HL-60/S4 treated with phorbol 12-myristate 13-acetate at 8.2 ng/mL for 4 days and 3 days (cell line): ENCODE measurements at regions not wholly inside any gene's neighbourhood (a gene's known extent, or its start where the extent isn't known, plus 50 kb on each side); places are given as distances from the start of the nearest gene placed in this dataset.

Experiments
- in situ Hi-C: fragments of 300-500 bp; cut with MboI; formaldehyde crosslinking; loops from 2 replicates; pipeline ENCODE4 v1.15.0; 2022; ENCODE audit warnings: low sequenced_read_pairs

DNA sequence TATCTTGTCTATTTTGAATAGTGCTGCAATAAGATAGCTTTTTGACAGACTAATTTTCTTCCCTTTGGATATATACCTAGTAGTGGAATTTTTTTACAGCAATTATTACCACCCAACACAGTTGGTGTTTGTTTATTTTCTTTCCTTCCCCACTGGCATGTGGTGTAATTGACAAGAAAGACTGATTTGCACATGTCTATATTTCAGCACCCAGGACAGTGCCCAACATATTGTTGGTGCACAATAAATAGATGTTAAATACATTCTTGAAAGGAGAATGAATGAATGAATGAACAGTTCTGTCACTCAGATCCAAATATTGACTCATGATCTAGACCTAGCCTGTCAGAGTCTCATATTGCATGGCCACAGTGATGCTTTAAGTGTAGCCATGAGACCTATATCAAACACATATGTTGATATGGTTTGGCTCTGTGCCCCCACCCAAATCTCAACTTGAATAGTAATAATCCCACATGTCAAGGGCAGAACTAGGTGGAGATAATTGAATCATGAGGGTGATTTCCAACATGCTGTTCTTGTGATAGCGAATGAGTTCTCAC is 538.2 kb downstream of the NYAP2 start:
- in situ Hi-C loops = no loop called here

DNA sequence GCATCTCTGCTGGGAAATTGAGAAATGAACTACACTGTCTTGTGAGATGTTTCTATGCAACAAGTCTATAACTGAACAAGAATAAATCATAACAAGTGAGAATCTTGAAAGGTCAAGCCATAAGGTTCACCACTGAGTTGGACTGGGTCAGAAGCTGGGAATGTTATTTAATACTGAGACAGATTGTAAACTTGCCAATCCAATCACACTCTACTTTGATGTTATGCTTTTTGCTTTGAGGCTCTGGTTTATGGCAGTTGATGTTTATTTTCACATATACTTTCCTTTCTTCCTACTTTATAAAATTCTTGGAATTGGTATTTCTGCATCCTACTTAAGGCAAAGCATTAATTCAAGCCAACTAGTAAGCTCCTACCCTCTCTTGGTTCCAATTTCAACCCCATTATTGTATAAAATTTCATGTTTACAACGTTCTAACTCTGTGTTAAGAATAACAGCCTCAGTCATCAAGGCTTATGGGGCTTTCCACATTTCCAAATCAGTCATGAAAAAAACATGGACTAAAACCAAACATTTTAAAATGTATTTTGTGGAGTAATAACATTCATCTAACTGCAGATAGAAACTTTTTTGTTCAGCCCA is 533.4 kb downstream of the NYAP2 start:
- in situ Hi-C loops = no loop called here

DNA sequence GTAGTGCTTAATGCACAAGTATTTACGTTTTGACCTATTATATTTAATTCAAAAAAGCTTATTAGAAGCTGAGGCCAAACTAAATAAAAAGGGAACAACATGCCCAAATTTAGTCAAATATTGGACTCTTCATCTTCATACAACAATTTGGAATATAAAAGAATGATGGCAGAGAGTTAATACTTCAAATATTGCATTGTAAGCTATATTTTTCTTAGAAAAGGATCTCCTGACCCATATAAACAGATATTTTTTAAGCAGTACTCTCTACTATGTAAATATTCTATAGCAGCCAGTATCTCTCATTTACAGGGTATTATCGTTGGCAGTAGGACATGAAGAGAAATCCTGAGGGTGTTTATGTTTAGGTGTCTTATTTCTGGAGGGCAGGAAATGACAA is 531.2 kb downstream of the NYAP2 start:
- in situ Hi-C loops = no loop called here

DNA sequence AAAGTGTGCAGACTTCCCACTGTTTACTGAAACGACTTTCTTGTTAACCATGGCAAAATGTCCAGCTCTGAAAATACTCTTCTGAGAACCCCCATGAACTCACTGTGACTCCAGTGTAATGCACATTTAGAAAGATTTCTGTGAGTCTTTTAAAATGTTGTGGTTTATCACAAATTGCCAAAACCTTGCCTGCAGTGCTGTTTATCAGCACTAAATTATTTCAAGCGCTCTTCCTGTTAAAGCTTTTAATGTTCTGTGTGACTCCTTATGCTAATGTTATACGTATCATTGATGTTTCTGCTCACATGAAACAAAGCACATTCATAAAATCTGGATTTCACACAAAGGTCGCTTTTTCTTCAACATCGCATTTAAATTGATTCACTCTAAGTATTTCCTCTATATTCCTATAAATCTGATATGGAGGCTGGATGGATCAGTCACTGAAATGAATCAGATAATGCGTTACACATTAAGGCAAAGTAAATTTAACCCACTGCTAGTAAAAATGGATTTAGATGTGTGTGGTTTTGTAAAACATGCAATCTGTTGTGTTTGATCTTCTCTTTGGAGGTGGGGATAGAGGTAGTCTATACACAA is 521.2 kb downstream of the NYAP2 start:
- in situ Hi-C loops = no loop called here

DNA sequence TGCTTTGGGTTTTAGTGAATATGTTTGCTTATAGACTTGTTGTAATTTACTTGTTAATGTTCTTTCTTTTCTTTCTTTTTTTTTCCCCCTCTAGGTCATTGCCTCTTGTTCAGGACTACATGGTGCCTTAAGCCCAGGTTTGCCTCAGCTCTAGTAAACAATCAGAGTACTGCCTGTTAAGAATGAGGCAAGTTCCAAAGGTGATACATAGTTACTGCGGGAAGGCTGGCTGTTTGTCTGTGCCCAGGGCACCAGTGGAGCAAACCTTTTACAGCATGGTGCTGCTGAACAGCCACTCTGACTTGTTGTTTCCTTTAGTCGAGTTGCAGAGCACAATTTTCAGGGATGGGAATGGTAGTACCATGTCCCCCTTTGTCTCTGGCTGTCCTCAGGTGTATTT is 517.2 kb downstream of the NYAP2 start:
- in situ Hi-C loops = no loop called here

DNA sequence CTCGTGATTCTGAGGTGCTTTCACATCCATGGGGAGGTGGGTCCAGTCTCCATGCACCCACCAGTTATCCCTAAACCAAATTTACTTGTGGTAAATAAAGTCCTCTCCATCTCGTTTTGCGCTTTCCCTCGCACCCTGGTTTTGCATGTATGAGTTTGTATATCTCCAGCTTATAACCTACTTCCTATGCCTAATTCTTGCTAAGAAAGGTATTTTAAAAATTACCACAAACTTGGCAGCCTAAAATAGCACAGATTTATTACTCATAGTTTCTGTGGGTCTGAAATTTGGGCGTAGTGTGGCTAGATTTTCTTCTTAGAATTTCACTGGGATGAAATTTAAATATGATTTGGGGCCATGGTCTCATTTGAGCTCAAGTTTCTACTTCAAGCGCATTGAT is 511.5 kb downstream of the NYAP2 start:
- in situ Hi-C loops = no loop called here

DNA sequence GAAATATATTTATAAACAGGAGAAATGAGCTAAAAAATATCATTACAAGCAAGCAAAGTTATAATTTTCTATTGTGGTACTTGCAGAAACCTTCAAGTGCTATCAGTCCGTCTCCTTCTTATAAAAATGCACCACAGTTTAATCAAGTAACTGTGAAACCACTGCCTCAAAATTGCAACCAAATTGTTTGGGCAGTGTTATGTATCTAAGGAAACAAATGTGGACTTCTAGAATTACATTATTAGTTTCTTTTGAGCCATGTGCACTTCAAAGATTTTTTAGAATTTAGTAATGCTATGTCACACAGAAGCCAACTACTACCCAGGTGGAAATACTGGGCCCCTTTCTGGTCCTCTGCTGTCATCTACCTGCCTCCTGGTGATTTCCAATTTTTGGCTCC is 495.6 kb downstream of the NYAP2 start:
- in situ Hi-C loops = loop anchor here (25.0 kb wide), 1 partner anchor 917 kb away; no protein-coding TSS in a partner anchor

DNA sequence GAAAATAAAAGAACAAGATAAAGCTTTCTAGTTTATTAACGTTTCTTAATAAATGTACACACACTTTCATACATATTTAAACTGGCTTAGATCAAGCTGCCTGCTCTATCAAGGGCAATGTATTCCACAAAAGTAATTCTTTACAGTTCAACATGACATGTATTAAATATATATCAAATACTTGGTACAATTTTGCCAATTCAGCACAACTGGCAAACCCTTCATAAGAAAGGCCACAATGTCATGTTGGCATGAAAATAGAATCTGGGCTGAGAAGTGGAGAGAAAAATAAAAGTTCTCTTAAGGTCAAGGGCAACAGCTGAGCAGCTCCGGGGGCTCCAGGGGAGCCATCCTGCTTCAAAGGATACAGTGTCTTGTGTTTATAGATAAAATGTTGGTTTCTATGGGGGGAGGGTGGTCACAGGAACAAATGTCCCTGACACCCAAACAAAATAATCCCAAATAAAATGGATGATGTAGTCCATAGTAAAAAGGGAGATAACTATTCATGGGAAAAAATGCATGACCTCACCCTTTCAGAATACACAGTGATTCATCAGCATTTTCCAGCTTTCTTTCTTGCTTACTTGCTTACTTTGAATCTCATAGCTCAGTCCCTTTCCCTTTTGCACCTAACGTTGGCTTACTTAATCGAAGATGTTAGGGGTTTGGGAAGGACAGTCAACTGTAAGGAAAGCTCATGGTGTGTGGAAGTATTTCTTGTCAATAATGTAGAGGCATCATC is 494.9 kb downstream of the NYAP2 start:
- in situ Hi-C loops = loop anchor here (25.0 kb wide), 1 partner anchor 918 kb away; no protein-coding TSS in a partner anchor

DNA sequence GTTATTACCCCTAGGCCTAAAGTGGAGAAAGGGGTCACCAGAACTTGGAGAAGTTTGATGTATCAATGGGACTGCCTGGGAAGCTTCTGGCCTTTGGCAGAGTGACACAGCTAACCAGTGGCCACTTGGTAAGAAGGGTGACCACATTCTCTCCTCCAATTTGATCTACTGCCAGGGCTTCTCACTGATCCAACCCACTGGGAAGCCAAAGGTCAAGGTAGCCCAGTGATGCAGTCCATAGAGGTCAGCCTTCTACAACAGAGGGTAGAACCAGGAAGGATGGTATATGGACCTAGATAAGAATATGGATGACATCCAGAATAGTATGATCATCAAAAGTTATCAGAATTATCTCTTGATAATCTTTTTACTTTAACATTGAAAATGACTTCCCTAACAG is 493.6 kb downstream of the NYAP2 start:
- in situ Hi-C loops = loop anchor here (25.0 kb wide), 1 partner anchor 919 kb away; no protein-coding TSS in a partner anchor

DNA sequence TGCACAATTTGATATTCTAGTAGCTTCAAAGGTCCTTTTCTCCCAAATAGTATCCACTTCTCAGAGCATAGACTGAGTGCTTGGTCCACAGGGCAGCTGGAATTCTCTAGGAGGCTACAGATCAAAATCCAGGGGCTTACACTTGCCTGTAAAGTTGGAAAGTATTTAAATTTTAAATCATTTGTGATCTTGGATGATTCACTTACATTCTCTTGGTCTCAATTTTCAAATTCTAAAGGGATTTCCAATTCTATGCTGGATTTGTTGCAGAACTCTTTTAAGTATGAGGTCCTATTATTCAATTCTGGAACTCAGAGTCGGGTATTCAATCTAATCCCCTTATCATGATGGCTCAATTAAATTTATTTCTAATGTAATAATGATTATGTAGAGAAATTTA is 492.3 kb downstream of the NYAP2 start:
- in situ Hi-C loops = loop anchor here (25.0 kb wide), 1 partner anchor 921 kb away; no protein-coding TSS in a partner anchor

DNA sequence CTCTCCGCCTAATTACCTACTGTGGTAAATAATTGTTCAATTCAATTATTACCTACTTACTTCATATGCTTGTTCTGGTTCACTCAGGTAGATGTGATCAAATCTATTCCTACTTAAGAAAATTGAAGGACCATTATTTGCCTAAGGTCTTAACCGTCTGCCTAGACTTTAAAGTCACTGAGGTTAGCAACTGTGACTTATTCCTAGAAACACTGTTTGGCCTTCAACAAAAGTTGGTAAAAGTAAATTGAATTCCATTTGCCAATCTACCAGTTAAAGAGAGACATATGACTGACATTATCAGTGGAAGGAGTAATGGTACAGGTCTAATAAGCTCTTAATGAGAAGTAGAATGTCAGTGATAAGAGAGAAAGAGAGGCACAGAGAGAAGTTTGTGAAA is 491.5 kb downstream of the NYAP2 start:
- in situ Hi-C loops = loop anchor here (25.0 kb wide), 1 partner anchor 921 kb away; no protein-coding TSS in a partner anchor

DNA sequence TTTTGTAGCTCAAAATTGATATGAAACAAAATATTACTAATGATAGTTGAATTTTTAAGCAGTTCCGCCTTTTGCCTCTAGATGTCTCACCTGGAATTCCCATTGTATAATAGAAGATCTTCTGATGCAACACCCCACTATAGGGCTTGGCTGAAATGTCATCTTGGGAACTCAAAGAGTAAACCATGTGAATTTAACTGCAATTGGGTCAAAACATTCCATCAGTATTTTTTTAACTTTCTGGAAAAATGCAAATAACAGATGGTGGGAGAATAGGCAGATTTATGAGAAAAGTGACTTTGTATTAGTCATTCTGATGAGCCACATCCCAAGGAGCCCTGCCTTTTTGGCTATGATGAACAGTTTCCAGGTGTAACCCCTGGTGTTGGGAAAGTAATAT is 489.9 kb downstream of the NYAP2 start:
- in situ Hi-C loops = loop anchor here (25.0 kb wide), 1 partner anchor 923 kb away; no protein-coding TSS in a partner anchor

DNA sequence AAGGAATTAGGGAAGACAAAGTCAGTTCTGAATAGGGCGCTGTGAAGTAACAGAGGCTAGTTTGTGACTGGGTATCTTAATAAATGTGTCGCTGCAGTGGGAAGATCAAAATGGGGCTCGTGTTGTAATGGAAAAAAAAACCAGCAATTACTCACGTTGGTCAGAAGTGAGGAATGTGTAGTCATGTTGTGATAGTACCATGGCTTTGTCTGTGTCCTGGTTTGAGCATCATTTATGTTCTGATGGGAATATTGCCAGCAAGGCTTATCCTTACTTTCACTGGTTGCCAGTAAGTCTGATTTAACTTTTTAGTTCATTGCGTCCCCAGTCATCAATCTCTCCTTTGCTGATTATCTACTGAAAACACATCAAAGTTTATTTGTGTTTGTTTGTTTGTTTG is 467.6 kb downstream of the NYAP2 start:
- in situ Hi-C loops = no loop called here

DNA sequence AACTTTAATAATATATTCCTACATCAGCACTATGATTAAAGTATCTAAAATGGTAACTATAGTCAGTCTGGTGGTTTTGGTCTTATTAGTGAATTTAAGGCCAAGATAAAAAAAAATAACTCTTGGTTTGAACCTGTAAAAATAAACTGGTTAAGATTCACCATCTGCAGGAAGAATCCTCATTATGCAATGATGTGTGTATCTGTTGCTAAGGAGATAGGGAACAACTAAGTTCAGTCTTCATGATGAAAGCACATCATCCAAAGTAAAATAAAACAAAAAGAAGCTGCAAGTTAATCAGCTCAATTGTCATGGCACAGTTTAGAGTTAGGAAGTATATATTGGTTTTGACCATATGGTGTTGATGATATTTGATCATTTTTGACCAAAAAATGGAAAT is 466.0 kb downstream of the NYAP2 start:
- in situ Hi-C loops = no loop called here

DNA sequence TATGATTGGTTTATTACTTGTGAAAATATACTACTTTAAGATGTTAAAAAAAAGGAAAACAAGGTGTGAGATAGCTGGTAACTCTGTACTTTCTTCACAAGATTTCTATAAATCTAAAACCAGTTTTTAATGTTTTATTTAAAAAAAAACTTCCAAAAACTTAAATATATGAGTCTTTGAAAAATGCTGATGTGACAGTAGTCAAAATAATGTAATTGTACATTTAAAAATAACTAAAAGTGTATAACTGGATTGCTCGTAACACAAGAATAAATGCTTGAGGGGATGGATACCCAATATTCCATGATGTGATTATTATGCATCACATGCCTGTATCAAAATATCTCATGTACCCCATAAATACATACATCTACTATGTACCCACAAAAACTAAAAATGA is 464.9 kb downstream of the NYAP2 start:
- in situ Hi-C loops = no loop called here

DNA sequence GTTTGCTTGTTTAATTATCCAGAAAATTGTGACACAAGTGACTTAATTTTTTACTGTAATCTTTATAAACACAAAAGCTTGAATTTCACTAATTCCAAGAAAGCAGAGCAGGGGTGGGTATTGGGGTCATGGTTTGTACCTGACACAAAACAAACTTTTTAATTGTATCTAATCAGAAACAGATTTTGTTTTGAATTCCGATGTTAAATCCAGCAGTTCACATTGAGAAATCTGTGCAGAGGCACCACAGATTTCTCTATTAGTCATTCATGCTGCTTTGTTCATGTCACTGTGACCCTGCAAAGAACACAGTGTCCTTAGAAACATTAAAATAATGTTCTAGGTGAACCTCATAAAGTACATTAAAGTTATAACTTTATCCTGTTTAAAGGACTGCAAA is 443.4 kb downstream of the NYAP2 start:
- in situ Hi-C loops = no loop called here

DNA sequence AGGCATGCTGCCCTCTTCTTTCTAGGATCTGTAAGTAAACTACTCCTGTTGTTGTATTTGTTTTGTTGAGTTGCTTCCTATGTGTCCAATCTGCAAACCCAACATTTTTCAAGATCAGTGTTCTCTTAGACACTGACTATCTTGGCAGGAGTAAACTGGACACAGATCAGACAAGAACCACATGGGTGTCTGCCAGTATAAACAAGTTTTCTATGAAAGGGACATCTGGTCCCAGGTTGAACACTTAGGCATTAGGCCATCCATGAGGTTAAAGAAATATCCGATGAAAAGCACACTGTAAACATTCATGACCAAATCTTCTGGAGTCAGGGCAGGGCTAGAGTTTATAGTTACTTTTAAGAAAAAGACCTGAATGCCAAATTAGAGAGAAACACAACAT is 441.8 kb downstream of the NYAP2 start:
- in situ Hi-C loops = no loop called here

DNA sequence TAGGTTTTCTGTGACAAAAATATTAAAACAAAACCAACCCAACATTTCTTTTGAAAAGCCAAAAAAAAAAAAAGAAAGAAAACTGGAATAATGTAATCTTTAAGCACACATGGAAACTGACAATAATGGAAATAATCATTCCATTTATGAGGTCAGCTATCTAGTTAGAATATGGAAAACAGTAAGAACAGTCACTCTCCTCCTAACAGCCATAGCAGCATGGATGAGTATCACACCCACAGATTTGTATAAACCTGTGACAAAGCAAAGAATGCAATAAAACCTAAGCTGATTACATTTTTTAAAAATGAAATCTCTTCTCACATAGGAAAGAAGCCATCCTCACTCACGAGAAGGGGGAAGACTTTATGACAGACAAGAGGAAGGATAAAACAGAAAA is 437.8 kb downstream of the NYAP2 start:
- in situ Hi-C loops = no loop called here

DNA sequence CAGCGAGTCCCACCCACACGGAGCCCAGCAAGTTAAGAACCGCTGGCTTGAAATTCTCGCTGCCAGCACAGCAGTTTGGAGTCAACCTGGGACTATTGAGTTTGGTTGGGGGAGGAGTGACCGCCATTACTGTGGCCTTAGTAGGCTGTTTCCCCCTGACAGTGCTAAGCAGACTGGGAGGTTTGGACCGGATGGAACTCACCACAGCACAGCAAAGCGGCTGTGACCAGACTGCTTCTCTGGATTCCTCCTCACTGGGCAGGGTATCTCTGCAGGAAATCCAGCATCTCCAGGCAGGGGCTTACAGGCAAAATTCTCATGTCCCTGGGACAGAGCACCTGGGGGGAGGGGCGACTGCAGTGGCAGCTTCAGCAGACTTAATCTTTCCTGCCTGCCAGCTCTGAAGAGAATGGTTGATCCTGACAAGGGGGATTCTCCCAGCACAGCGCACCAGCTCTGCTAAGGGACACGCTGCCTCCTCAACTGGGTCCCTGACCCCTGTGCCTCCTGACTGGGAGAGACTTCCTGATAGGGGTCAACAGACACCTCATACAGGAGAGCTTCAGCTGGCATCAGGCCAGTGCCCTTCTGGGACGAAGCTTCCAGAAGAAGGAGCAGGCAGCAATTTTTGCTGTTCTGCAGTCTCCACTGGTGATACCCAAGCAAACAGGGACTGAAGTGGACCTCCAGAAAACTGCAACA is 425.4 kb downstream of the NYAP2 start:
- in situ Hi-C loops = no loop called here

DNA sequence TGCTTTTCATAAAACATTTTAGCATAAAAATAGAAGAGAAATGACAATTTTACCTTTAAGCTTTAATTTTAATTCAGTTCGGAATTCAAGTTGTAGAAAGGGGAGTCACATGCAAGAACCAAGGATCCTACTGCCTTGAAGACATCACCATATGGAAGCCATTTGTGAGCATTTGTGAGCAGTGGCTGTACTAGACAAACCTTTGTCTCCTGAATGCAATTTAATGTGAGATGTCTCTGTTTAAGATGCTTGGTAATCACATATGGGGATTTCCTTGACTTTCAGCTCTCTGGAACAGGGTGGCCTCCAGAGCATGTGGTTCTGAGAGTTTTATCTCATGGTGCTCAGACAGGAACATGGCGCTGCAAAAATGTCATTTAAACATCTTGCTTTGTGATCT is 421.8 kb downstream of the NYAP2 start:
- in situ Hi-C loops = no loop called here

DNA sequence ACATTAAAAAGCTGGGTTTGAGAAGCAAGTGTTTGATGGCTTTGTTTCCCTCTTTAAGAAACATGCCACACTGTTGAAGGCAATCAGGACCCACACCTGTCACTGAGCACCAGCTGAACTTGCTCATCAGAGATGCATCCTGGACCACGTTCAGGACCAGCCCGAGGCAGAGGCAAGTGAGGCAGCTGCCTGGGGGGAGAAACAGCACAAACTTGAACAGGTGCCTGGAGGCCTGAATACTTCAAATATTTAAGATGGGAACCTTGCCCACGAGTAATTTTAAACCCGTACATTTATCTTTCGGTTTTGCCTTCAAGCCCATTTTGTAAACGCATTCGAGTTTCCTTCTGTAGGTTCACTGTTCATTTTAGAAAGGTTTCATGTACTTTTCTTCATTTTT is 421.3 kb downstream of the NYAP2 start:
- in situ Hi-C loops = no loop called here
